OCI-LY3 (cell line): ENCODE measurements at regions not wholly inside any gene's neighbourhood (a gene's known extent, or its start where the extent isn't known, plus 50 kb on each side); places are given as distances from the start of the nearest gene placed in this dataset.

Experiments
- EZH2phosphoT487 ChIP-seq: fragments of 200-600 bp; shearing (Covaris generic); IDR thresholded peaks from 2 replicates; pipeline ENCODE4 v1.6.1; 2018; ENCODE audit warnings: antibody characterized with exemption, mixed run types, low read depth
- TF ChIP-seq, protein P1 (sequence below): fragments of 200-600, 300-600 bp; sonication (generic); IDR thresholded peaks from 2 replicates; pipeline ENCODE4 v1.5.1; 2014; ENCODE audit warnings: antibody characterized with exemption, low read length, low read depth

DNA sequence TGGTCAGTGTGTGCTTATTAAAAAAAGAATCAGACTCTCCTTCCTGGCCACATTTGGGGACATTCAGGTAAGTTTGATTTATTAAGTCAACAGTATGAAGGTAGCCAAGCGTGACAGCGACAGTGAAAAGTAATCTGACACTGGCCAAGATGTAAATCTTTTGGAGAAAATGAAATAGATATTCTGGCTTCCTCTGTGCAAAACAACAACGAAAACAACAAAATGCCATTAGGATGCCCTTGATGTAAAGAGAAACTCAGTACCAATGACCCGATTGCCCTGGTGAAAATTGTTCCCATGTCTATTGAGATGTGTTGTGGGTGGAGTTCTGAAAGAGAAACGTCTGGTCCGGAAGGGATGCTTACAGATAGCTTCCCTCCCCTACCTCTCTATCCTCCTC, 267.8 kb downstream of the MAT2B start:
- TF ChIP-seq, protein P1, sequence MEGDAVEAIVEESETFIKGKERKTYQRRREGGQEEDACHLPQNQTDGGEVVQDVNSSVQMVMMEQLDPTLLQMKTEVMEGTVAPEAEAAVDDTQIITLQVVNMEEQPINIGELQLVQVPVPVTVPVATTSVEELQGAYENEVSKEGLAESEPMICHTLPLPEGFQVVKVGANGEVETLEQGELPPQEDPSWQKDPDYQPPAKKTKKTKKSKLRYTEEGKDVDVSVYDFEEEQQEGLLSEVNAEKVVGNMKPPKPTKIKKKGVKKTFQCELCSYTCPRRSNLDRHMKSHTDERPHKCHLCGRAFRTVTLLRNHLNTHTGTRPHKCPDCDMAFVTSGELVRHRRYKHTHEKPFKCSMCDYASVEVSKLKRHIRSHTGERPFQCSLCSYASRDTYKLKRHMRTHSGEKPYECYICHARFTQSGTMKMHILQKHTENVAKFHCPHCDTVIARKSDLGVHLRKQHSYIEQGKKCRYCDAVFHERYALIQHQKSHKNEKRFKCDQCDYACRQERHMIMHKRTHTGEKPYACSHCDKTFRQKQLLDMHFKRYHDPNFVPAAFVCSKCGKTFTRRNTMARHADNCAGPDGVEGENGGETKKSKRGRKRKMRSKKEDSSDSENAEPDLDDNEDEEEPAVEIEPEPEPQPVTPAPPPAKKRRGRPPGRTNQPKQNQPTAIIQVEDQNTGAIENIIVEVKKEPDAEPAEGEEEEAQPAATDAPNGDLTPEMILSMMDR: no peak
- TF ChIP-seq EZH2phosphoT487: no peak
